ENCODE measurements at regions not wholly inside any gene's neighbourhood (a gene's known extent, or its start where the extent isn't known, plus 50 kb on each side); places are given as distances from the start of the nearest gene placed in this dataset.
"Not testable (repeated sequence)": the region's sequence is repeated elsewhere in the genome, so short reads cannot be mapped to it uniquely, and the experiment has no call there.

DNA sequence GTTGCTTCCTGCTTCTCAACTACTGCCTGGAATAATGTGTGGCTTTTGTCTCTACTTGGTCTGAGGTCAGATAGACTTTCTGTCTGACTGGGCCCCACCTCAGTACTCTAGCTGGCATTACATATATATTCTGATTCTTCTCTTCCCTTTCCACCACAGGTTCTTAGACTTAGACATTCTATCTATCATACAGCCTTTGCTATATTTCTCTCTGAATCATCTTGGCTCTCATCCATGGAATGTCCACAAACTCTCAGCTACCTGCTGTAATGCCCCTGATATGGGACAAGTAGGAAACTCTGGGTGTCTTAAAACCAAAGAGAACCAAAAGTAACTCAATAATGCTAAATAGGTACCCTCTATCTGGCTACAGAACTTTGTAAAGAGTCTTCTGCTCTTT lies 170.8 kb upstream of the FAM174A start:
- H3K79me2 ChIP-seq (ENCODE audit: control insufficient read depth in 1 of 2, insufficient read depth in 2 of 2, low read length in 2 of 2); H3K23ac ChIP-seq (ENCODE audit: insufficient read length); H3K79me1 ChIP-seq (ENCODE audit: low read depth, low read length); H2BK15ac ChIP-seq (ENCODE audit: low read length); H2BK20ac ChIP-seq (ENCODE audit: low read length); H3K9ac ChIP-seq (replicated peaks in 1 of 4; ENCODE audit: extremely low read depth in 1 of 4, low read depth in 3 of 4, low read length in 3 of 4); H2BK5ac ChIP-seq (ENCODE audit: low read depth, low read length); H3K4me2 ChIP-seq (ENCODE audit: insufficient read depth in 1 of 2, low read depth in 2 of 2, low read length in 2 of 2); H4K91ac ChIP-seq (replicated peaks; ENCODE audit: insufficient read length, low read length); FAIRE-seq; POLR2A ChIA-PET (ENCODE audit: partially characterized antibody); H3K18ac ChIP-seq (ENCODE audit: extremely low read depth, low read length); H2BK12ac ChIP-seq (ENCODE audit: low read depth, low read length); H4K5ac ChIP-seq (ENCODE audit: insufficient read length, low read depth, low read length); H3K4me3 ChIP-seq (ENCODE audit: extremely low read depth in 1 of 4, insufficient read depth in 2 of 4, low read depth in 3 of 4, low read length in 4 of 4); H3K9me3 ChIP-seq (ENCODE audit: insufficient read depth in 2 of 2, low read depth in 1 of 2, low read length in 1 of 2); H3K14ac ChIP-seq (ENCODE audit: insufficient read length); H3K4ac ChIP-seq (replicated peaks; ENCODE audit: insufficient read length, low read depth, low read length); H4K8ac ChIP-seq (ENCODE audit: extremely low read depth, insufficient read depth, low read length); H2AFZ ChIP-seq (ENCODE audit: low read length); H3K4me1 ChIP-seq (replicated peaks in 1 of 4; ENCODE audit: control insufficient read depth in 3 of 4, insufficient read depth in 4 of 4, low read length in 3 of 4); CTCF ChIA-PET (ENCODE audit: partially characterized antibody); H4K20me1 ChIP-seq (replicated peaks in 1 of 2; ENCODE audit: control insufficient read depth in 1 of 2, insufficient read depth in 2 of 2, low read length in 2 of 2); H2AK5ac ChIP-seq (ENCODE audit: low read depth, low read length); H3K23me2 ChIP-seq (ENCODE audit: low read depth, low read length); H3K36me3 ChIP-seq (ENCODE audit: control insufficient read depth in 2 of 4, insufficient read depth in 4 of 4, low read length in 3 of 4); DNase-seq (ENCODE audit: low read depth in 1 of 2, low spot score in 2 of 2); H3K27me3 ChIP-seq (replicated peaks in 1 of 4; ENCODE audit: control insufficient read depth in 3 of 4, extremely low read depth in 1 of 4, insufficient read depth in 3 of 4, low read length in 3 of 4); H3K56ac ChIP-seq (replicated peaks; ENCODE audit: insufficient read length, low read depth, low read length); H3K27ac ChIP-seq (ENCODE audit: low read depth, low read length); H2BK120ac ChIP-seq (replicated peaks; ENCODE audit: low read depth, low read length): not testable (repeated sequence)

DNA sequence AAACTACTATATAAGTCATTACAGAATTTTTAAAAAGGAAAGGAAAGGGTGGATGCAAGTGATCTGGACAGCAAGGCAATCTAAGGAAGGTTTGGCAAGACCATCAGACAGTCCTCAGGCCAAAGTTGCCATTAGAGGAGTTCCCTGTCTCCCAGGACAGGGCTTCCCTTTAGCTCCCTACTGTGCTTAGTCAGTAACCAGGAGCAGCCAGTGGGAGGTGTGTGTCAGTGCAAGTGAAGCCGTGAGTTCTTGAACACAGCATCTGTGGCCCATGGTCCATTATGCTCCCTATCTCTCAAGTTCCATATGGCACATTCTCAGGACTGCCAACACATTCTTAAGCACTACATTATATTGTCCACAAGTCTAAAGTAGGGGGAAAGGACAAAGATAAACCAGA lies 175.2 kb upstream of the FAM174A start:
- FAIRE-seq; H3K27ac ChIP-seq (ENCODE audit: low read depth, low read length); H3K27me3 ChIP-seq (replicated peaks in 1 of 4; ENCODE audit: control insufficient read depth in 3 of 4, extremely low read depth in 1 of 4, insufficient read depth in 3 of 4, low read length in 3 of 4); DNase-seq (ENCODE audit: low read depth in 1 of 2, low spot score in 2 of 2); H3K14ac ChIP-seq (ENCODE audit: insufficient read length); H3K23ac ChIP-seq (ENCODE audit: insufficient read length); H3K4me1 ChIP-seq (replicated peaks in 1 of 4; ENCODE audit: control insufficient read depth in 3 of 4, insufficient read depth in 4 of 4, low read length in 3 of 4); H3K79me1 ChIP-seq (ENCODE audit: low read depth, low read length); H3K23me2 ChIP-seq (ENCODE audit: low read depth, low read length); H3K9ac ChIP-seq (replicated peaks in 1 of 4; ENCODE audit: extremely low read depth in 1 of 4, low read depth in 3 of 4, low read length in 3 of 4); H2BK12ac ChIP-seq (ENCODE audit: low read depth, low read length); H2BK15ac ChIP-seq (ENCODE audit: low read length); H3K4me3 ChIP-seq (ENCODE audit: extremely low read depth in 1 of 4, insufficient read depth in 2 of 4, low read depth in 3 of 4, low read length in 4 of 4); H2AFZ ChIP-seq (ENCODE audit: low read length); H2AK5ac ChIP-seq (ENCODE audit: low read depth, low read length); H3K9me3 ChIP-seq (ENCODE audit: insufficient read depth in 2 of 2, low read depth in 1 of 2, low read length in 1 of 2); H3K18ac ChIP-seq (ENCODE audit: extremely low read depth, low read length); H3K79me2 ChIP-seq (ENCODE audit: control insufficient read depth in 1 of 2, insufficient read depth in 2 of 2, low read length in 2 of 2); H2BK20ac ChIP-seq (ENCODE audit: low read length); CTCF ChIA-PET (ENCODE audit: partially characterized antibody); H2BK5ac ChIP-seq (ENCODE audit: low read depth, low read length); H4K20me1 ChIP-seq (replicated peaks in 1 of 2; ENCODE audit: control insufficient read depth in 1 of 2, insufficient read depth in 2 of 2, low read length in 2 of 2); H3K56ac ChIP-seq (replicated peaks; ENCODE audit: insufficient read length, low read depth, low read length); H3K36me3 ChIP-seq (ENCODE audit: control insufficient read depth in 2 of 4, insufficient read depth in 4 of 4, low read length in 3 of 4); H4K8ac ChIP-seq (ENCODE audit: extremely low read depth, insufficient read depth, low read length); H3K4me2 ChIP-seq (ENCODE audit: insufficient read depth in 1 of 2, low read depth in 2 of 2, low read length in 2 of 2); POLR2A ChIA-PET (ENCODE audit: partially characterized antibody); H3K4ac ChIP-seq (replicated peaks; ENCODE audit: insufficient read length, low read depth, low read length); H4K5ac ChIP-seq (ENCODE audit: insufficient read length, low read depth, low read length); H2BK120ac ChIP-seq (replicated peaks; ENCODE audit: low read depth, low read length); H4K91ac ChIP-seq (replicated peaks; ENCODE audit: insufficient read length, low read length): not testable (repeated sequence)
- no CpG with 5 or more reads among the region's 1 CpG for WGBS, 2 experiments (ENCODE audit: extremely low coverage in 1 of 2, insufficient coverage in 1 of 2, insufficient read length in 1 of 2, insufficient replicate concordance in 2 of 2, low coverage in 1 of 2, low lambda C conversion rate in 2 of 2, missing lambda C conversion rate in 1 of 2)

All from H1 (cell line).